ENCODE measurements at regions not wholly inside any gene's neighbourhood (a gene's known extent, or its start where the extent isn't known, plus 50 kb on each side); places are given as distances from the start of the nearest gene placed in this dataset.

DNA sequence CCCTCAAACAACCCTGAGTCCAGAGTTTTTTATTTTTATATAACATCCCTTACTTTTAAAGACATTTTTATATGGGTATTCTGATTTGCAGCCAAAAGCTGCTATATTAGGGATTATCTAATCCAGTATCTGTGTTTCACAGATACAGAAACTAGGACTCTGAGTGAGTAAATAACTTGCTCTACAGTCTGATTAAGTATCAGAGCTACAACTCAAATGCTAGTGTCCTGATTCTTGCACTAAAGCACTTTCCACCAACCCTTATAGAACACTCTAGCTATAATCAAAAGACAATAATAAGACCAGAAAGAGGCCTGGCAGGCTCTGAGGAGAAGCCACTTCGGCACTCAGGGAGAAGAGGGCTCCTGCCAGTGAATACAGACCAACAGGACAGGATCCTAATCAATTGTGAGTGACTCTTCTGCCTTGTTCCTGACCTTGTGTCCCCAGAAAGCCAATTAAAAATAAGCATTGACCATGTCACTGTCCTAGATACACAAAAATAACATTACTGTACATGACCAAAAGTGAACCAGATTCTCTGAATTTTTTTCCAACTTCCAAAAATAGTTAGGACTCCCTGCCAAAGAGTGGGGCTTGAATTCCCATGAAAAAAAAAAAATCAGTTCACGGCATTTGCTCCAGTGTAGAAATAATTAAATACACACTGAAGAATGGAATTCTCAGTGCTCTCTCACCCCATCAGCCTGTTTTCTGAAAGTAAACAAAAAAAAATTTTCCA is 63.6 kb upstream of the MAP3K1 start:
- Histone ChIP-seq H3K27me3 (ENCODE audit: insufficient read depth, low read length) (no peaks in the 10 kb centered on the region), H4K91ac (ENCODE audit: low read depth, low read length) (no peak overlapping the region), H2BK5ac (ENCODE audit: low read depth, low read length, poor library complexity) (no peak overlapping the region), H3K14ac (ENCODE audit: low read length) (no peak overlapping the region), H3K36me3 (ENCODE audit: control insufficient read depth in 1 of 2, insufficient read depth in 2 of 2, low read length in 2 of 2) (no peaks in the 10 kb centered on the region), H2BK12ac (ENCODE audit: low read length) (no peak overlapping the region), H3K9ac (ENCODE audit: low read length) (no peak overlapping the region), H3K4me3 (ENCODE audit: low read depth, low read length) (no peak overlapping the region), H3K23ac (ENCODE audit: low read length) (no peak overlapping the region), H2AK5ac (ENCODE audit: low read length) (no peak overlapping the region), H3K4ac (ENCODE audit: low read depth, low read length) (no peak overlapping the region), H4K8ac (ENCODE audit: low read depth, low read length) (no peak overlapping the region), H3K4me2 (ENCODE audit: low read length) (no peak overlapping the region), H3K27ac (ENCODE audit: low read depth, low read length) (no peak overlapping the region), H3K18ac (ENCODE audit: low read length) (no peak overlapping the region), H3K9me3 (ENCODE audit: insufficient read depth, low read depth, low read length) (no peaks in the 10 kb centered on the region), H4K12ac (ENCODE audit: low read depth, low read length) (no peak overlapping the region), H3K4me1 (ENCODE audit: control insufficient read depth in 1 of 2, insufficient read depth in 2 of 2, low read length in 2 of 2) (peaks cover under 1 to 3% of the 10 kb centered on the region in 2 experiments), H2BK120ac (ENCODE audit: insufficient read depth, low read length, poor library complexity) (no peak overlapping the region), H3K79me1 (ENCODE audit: low read length) (no peaks in the 10 kb centered on the region), H3K79me2 (ENCODE audit: control insufficient read depth, insufficient read depth, low read length, poor library complexity) (no peaks in the 10 kb centered on the region), H2AFZ (ENCODE audit: insufficient read depth, low read length, poor library complexity) (no peak overlapping the region)
- WGBS (ENCODE audit: extremely low coverage, insufficient coverage, insufficient read length), result no CpG with 5 or more reads among the region's 2 CpGs
- DNase-seq, result no peak

- Histone ChIP-seq H4K12ac (ENCODE audit: low read depth, low read length) (no peak overlapping the region), H3K79me2 (ENCODE audit: control insufficient read depth, insufficient read depth, low read length, poor library complexity) (no peaks in the 10 kb centered on the region), H3K4ac (ENCODE audit: low read depth, low read length) (no peak overlapping the region), H3K9me3 (ENCODE audit: insufficient read depth, low read depth, low read length) (no peaks in the 10 kb centered on the region), H3K4me3 (ENCODE audit: low read depth, low read length) (no peak overlapping the region), H3K9ac (ENCODE audit: low read length) (no peak overlapping the region), H3K79me1 (ENCODE audit: low read length) (no peaks in the 10 kb centered on the region), H2AK5ac (ENCODE audit: low read length) (no peak overlapping the region), H3K27me3 (ENCODE audit: insufficient read depth, low read length) (no peaks in the 10 kb centered on the region), H2BK5ac (ENCODE audit: low read depth, low read length, poor library complexity) (no peak overlapping the region), H3K23ac (ENCODE audit: low read length) (no peak overlapping the region), H3K18ac (ENCODE audit: low read length) (no peak overlapping the region), H3K14ac (ENCODE audit: low read length) (no peak overlapping the region), H4K8ac (ENCODE audit: low read depth, low read length) (no peak overlapping the region), H4K91ac (ENCODE audit: low read depth, low read length) (no peak overlapping the region), H3K4me1 (ENCODE audit: control insufficient read depth in 1 of 2, insufficient read depth in 2 of 2, low read length in 2 of 2) (no peaks in the 10 kb centered on the region), H3K27ac (ENCODE audit: low read depth, low read length) (no peak overlapping the region), H2BK12ac (ENCODE audit: low read length) (no peak overlapping the region), H3K36me3 (ENCODE audit: control insufficient read depth in 1 of 2, insufficient read depth in 2 of 2, low read length in 2 of 2) (no peaks in the 10 kb centered on the region), H2BK120ac (ENCODE audit: insufficient read depth, low read length, poor library complexity) (no peak overlapping the region), H3K4me2 (ENCODE audit: low read length) (no peak overlapping the region), H2AFZ (ENCODE audit: insufficient read depth, low read length, poor library complexity) (no peak overlapping the region)
- DNase-seq, result no peak
- WGBS (ENCODE audit: extremely low coverage, insufficient coverage, insufficient read length), result no CpG with 5 or more reads among the region's 3 CpGs
Observed at GRCh38 chr5:56749842-56750241, 65.5 kb upstream of the MAP3K1 start.

GRCh38 chr5:56746553-56747339 is 68.6 kb upstream of the MAP3K1 start:
- H2AFZ ChIP-seq (ENCODE audit: insufficient read depth, low read length, poor library complexity), result no peak overlapping the region
- no peaks in the 10 kb centered on the region for H3K36me3 ChIP-seq (ENCODE audit: control insufficient read depth in 1 of 2, insufficient read depth in 2 of 2, low read length in 2 of 2)
- H3K14ac ChIP-seq (ENCODE audit: low read length), result no peak overlapping the region
- H4K91ac ChIP-seq (ENCODE audit: low read depth, low read length), result no peak overlapping the region
- no peak overlapping the region for H2AK5ac ChIP-seq (ENCODE audit: low read length)
- H2BK12ac ChIP-seq (ENCODE audit: low read length), result no peak overlapping the region
- H3K27me3 ChIP-seq (ENCODE audit: insufficient read depth, low read length), result no peaks in the 10 kb centered on the region
- no peak overlapping the region for H3K27ac ChIP-seq (ENCODE audit: low read depth, low read length)
- DNase-seq, result no peak
- H2BK120ac ChIP-seq (ENCODE audit: insufficient read depth, low read length, poor library complexity), result no peak overlapping the region
- H3K4ac ChIP-seq (ENCODE audit: low read depth, low read length), result no peak overlapping the region
- no peak overlapping the region for H2BK5ac ChIP-seq (ENCODE audit: low read depth, low read length, poor library complexity)
- no CpG with 5 or more reads among the region's 4 CpGs for WGBS (ENCODE audit: extremely low coverage, insufficient coverage, insufficient read length)
- no peak overlapping the region for H4K8ac ChIP-seq (ENCODE audit: low read depth, low read length)
- H3K79me1 ChIP-seq (ENCODE audit: low read length), result no peaks in the 10 kb centered on the region
- no peak overlapping the region for H3K18ac ChIP-seq (ENCODE audit: low read length)
- H3K4me2 ChIP-seq (ENCODE audit: low read length), result no peak overlapping the region
- no peak overlapping the region for H3K4me3 ChIP-seq (ENCODE audit: low read depth, low read length)
- H3K79me2 ChIP-seq (ENCODE audit: control insufficient read depth, insufficient read depth, low read length, poor library complexity), result no peaks in the 10 kb centered on the region
- no peak overlapping the region for H3K9ac ChIP-seq (ENCODE audit: low read length)
- H3K23ac ChIP-seq (ENCODE audit: low read length), result no peak overlapping the region
- H3K4me1 ChIP-seq (ENCODE audit: control insufficient read depth in 1 of 2, insufficient read depth in 2 of 2, low read length in 2 of 2), result no peaks in the 10 kb centered on the region
- no peak overlapping the region for H4K12ac ChIP-seq (ENCODE audit: low read depth, low read length)
- H3K9me3 ChIP-seq (ENCODE audit: insufficient read depth, low read depth, low read length), result no peaks in the 10 kb centered on the region

DNA sequence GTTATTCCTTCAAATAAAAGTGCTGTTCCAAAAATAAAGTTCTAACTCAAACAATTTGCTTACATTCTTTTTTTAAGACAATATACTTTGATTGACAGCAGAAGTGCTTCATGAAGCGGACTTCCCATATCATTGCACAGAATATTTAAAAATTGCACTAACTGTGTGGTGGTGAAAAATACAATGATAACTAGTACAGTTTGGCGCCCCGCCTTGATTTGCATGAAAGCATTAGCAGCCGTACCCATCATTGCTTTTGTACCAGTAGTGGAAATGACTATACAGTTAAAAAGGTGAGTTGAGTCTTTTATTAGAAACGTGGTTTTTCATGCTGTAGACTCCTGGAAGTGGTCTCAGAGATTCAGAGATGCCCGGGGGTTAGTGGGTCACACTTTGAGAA is 69.5 kb upstream of the MAP3K1 start:
- no peaks in the 10 kb centered on the region for H3K4me1 ChIP-seq (ENCODE audit: control insufficient read depth in 1 of 2, insufficient read depth in 2 of 2, low read length in 2 of 2)
- no peak overlapping the region for H3K4me3 ChIP-seq (ENCODE audit: low read depth, low read length)
- no peak overlapping the region for H2BK5ac ChIP-seq (ENCODE audit: low read depth, low read length, poor library complexity)
- H4K91ac ChIP-seq (ENCODE audit: low read depth, low read length), result no peak overlapping the region
- no peak overlapping the region for H2AK5ac ChIP-seq (ENCODE audit: low read length)
- H3K79me1 ChIP-seq (ENCODE audit: low read length), result no peaks in the 10 kb centered on the region
- no peak overlapping the region for H3K27ac ChIP-seq (ENCODE audit: low read depth, low read length)
- no CpG with 5 or more reads among the region's 6 CpGs for WGBS (ENCODE audit: extremely low coverage, insufficient coverage, insufficient read length)
- H2BK12ac ChIP-seq (ENCODE audit: low read length), result no peak overlapping the region
- H3K14ac ChIP-seq (ENCODE audit: low read length), result no peak overlapping the region
- H2AFZ ChIP-seq (ENCODE audit: insufficient read depth, low read length, poor library complexity), result no peak overlapping the region
- no peaks in the 10 kb centered on the region for H3K9me3 ChIP-seq (ENCODE audit: insufficient read depth, low read depth, low read length)
- no peak overlapping the region for H3K4ac ChIP-seq (ENCODE audit: low read depth, low read length)
- H3K18ac ChIP-seq (ENCODE audit: low read length), result no peak overlapping the region
- H3K9ac ChIP-seq (ENCODE audit: low read length), result no peak overlapping the region
- no peaks in the 10 kb centered on the region for H3K36me3 ChIP-seq (ENCODE audit: control insufficient read depth in 1 of 2, insufficient read depth in 2 of 2, low read length in 2 of 2)
- H3K23ac ChIP-seq (ENCODE audit: low read length), result no peak overlapping the region
- no peak overlapping the region for H3K4me2 ChIP-seq (ENCODE audit: low read length)
- no peaks in the 10 kb centered on the region for H3K79me2 ChIP-seq (ENCODE audit: control insufficient read depth, insufficient read depth, low read length, poor library complexity)
- no peak overlapping the region for H2BK120ac ChIP-seq (ENCODE audit: insufficient read depth, low read length, poor library complexity)
- no peak overlapping the region for H4K8ac ChIP-seq (ENCODE audit: low read depth, low read length)
- no peak for DNase-seq
- H4K12ac ChIP-seq (ENCODE audit: low read depth, low read length), result no peak overlapping the region
- no peaks in the 10 kb centered on the region for H3K27me3 ChIP-seq (ENCODE audit: insufficient read depth, low read length)
